ENCODE measurements at regions not wholly inside any gene's neighbourhood (a gene's known extent, or its start where the extent isn't known, plus 50 kb on each side); places are given as distances from the start of the nearest gene placed in this dataset.

GRCh38 chr13:78742659-78743058 is 83.7 kb upstream of the OBI1 start:
- H3K56ac ChIP-seq (replicated peaks; ENCODE audit: insufficient read length, low read depth, low read length): no peak overlapping the region
- no peak overlapping the region for H4K91ac ChIP-seq (replicated peaks; ENCODE audit: insufficient read length, low read length)
- no peak overlapping the region for H3K23ac ChIP-seq (ENCODE audit: insufficient read length)
- H3K4me2 ChIP-seq (ENCODE audit: insufficient read depth in 1 of 2, low read depth in 2 of 2, low read length in 2 of 2): peak overlapping the region; percentile 3 to 20; a peak in 1 of 4 replicates
- H2BK15ac ChIP-seq (ENCODE audit: low read length): no peak overlapping the region
- no peaks in the 10 kb centered on the region for H3K9me3 ChIP-seq (ENCODE audit: insufficient read depth in 2 of 2, low read depth in 1 of 2, low read length in 1 of 2)
- H2AK5ac ChIP-seq (ENCODE audit: low read depth, low read length): no peak overlapping the region
- no peak overlapping the region for H4K8ac ChIP-seq (ENCODE audit: extremely low read depth, insufficient read depth, low read length)
- H3K4me3 ChIP-seq (ENCODE audit: extremely low read depth in 1 of 4, insufficient read depth in 2 of 4, low read depth in 3 of 4, low read length in 4 of 4): no peak overlapping the region
- H3K23me2 ChIP-seq (ENCODE audit: low read depth, low read length): no peaks in the 10 kb centered on the region; the same call in 1 of the 2 replicates
- no peaks in the 10 kb centered on the region for H3K79me1 ChIP-seq (ENCODE audit: low read depth, low read length)
- H3K4me1 ChIP-seq (replicated peaks in 1 of 4; ENCODE audit: control insufficient read depth in 3 of 4, insufficient read depth in 4 of 4, low read length in 3 of 4): no peaks in the 10 kb centered on the region; a peak in 1 of 7 replicates
- H2BK120ac ChIP-seq (replicated peaks; ENCODE audit: low read depth, low read length): no peak overlapping the region
- H2BK5ac ChIP-seq (ENCODE audit: low read depth, low read length): no peak overlapping the region
- no peak overlapping the region for H3K18ac ChIP-seq (ENCODE audit: extremely low read depth, low read length)
- CTCF ChIA-PET (ENCODE audit: partially characterized antibody): interaction anchor here (0.6 to 1.9 kb wide), 7 partner anchors 15 to 236 kb away, joined by 3 to 7 read pairs (median 3); no protein-coding TSS in a partner anchor
- no peak overlapping the region for H2BK20ac ChIP-seq (ENCODE audit: low read length)
- peaks cover 0 to 2% (median 0%) of the 10 kb centered on the region in 4 experiments; a peak in 2 of 7 replicates for H3K27me3 ChIP-seq (replicated peaks in 1 of 4; ENCODE audit: control insufficient read depth in 3 of 4, extremely low read depth in 1 of 4, insufficient read depth in 3 of 4, low read length in 3 of 4)
- no peaks in the 10 kb centered on the region for H3K79me2 ChIP-seq (ENCODE audit: control insufficient read depth in 1 of 2, insufficient read depth in 2 of 2, low read length in 2 of 2)
- no peak overlapping the region for H2BK12ac ChIP-seq (ENCODE audit: low read depth, low read length)
- no peak overlapping the region for H4K5ac ChIP-seq (ENCODE audit: insufficient read length, low read depth, low read length)
- WGBS, 2 experiments (ENCODE audit: extremely low coverage in 1 of 2, insufficient coverage in 1 of 2, insufficient read length in 1 of 2, insufficient replicate concordance in 2 of 2, low coverage in 1 of 2, low lambda C conversion rate in 2 of 2, missing lambda C conversion rate in 1 of 2): 54% methylated on average over 5 of the region's 5 CpGs; no CpG with 5 or more reads in 1 of the 2 experiments
- H3K4ac ChIP-seq (replicated peaks; ENCODE audit: insufficient read length, low read depth, low read length): no peak overlapping the region
- H3K14ac ChIP-seq (ENCODE audit: insufficient read length): no peak overlapping the region
- no peak overlapping the region for H3K9ac ChIP-seq (replicated peaks in 1 of 4; ENCODE audit: extremely low read depth in 1 of 4, low read depth in 3 of 4, low read length in 3 of 4)
- H3K36me3 ChIP-seq (ENCODE audit: control insufficient read depth in 2 of 4, insufficient read depth in 4 of 4, low read length in 3 of 4): no peaks in the 10 kb centered on the region
- POLR2A ChIA-PET (ENCODE audit: partially characterized antibody): interaction anchor here (0.6 kb wide), 1 partner anchor 45 kb away, joined by 3 read pairs; no protein-coding TSS in a partner anchor
- H2AFZ ChIP-seq (ENCODE audit: low read length): peak overlapping the region; percentile 27; the same call in 1 of the 2 replicates
- DNase-seq (ENCODE audit: low read depth in 1 of 2, low spot score in 2 of 2): no peak
- no peak overlapping the region for H3K27ac ChIP-seq (ENCODE audit: low read depth, low read length)
- no peak for FAIRE-seq
- no peaks in the 10 kb centered on the region for H4K20me1 ChIP-seq (replicated peaks in 1 of 2; ENCODE audit: control insufficient read depth in 1 of 2, insufficient read depth in 2 of 2, low read length in 2 of 2)

Measured in H1 (cell line).